ENCODE measurements at regions not wholly inside any gene's neighbourhood (a gene's known extent, or its start where the extent isn't known, plus 50 kb on each side); places are given as distances from the start of the nearest gene placed in this dataset.
"Not testable (repeated sequence)": the region's sequence is repeated elsewhere in the genome, so short reads cannot be mapped to it uniquely, and the experiment has no call there.

GRCh38 chr16:32915346-32915745, 239.4 kb upstream of the TP53TG3 start:
- H3K36me3 ChIP-seq (replicated peaks in 1 of 2; ENCODE audit: control insufficient read depth in 1 of 2, insufficient read depth in 2 of 2, low read length in 1 of 2); H3K9me2 ChIP-seq; H3K4me1 ChIP-seq (ENCODE audit: control insufficient read depth in 1 of 2, insufficient read depth in 2 of 2, low read depth in 1 of 2, low read length in 1 of 2); POLR2A ChIA-PET; H3K79me2 ChIP-seq (ENCODE audit: insufficient read depth); H2AFZ ChIP-seq (ENCODE audit: low read depth); H4K20me1 ChIP-seq (ENCODE audit: insufficient read depth); H3K27me3 ChIP-seq (ENCODE audit: insufficient read depth); H3K4me3 ChIP-seq (ENCODE audit: low read depth in 2 of 2, low read length in 1 of 2); H3K27ac ChIP-seq (ENCODE audit: low read depth in 2 of 2, low read length in 1 of 2); CTCF ChIA-PET; H3K9me3 ChIP-seq; DNase-seq; H3F3A ChIP-seq (replicated peaks; ENCODE audit: insufficient read depth); H3K9ac ChIP-seq; H3K4me2 ChIP-seq: not testable (repeated sequence)
- WGBS (ENCODE audit: low lambda C conversion rate): 1% methylated on average over 14 of the region's 15 CpGs
- TF ChIP-seq CTCF (IDR thresholded peaks at IDR 0.05): peak; percentile 61

GRCh38 chr16:32897782-32898181, 221.8 kb upstream of the TP53TG3 start:
- peak; percentile 26; the same call in 1 of the 2 replicates for TF ChIP-seq CTCF (IDR thresholded peaks at IDR 0.05)
- CTCF ChIA-PET; H3K9me3 ChIP-seq; H3K27me3 ChIP-seq (ENCODE audit: insufficient read depth); H3K4me1 ChIP-seq (ENCODE audit: control insufficient read depth in 1 of 2, insufficient read depth in 2 of 2, low read depth in 1 of 2, low read length in 1 of 2); H3K9me2 ChIP-seq; H4K20me1 ChIP-seq (ENCODE audit: insufficient read depth); H3K79me2 ChIP-seq (ENCODE audit: insufficient read depth); H3K27ac ChIP-seq (ENCODE audit: low read depth in 2 of 2, low read length in 1 of 2); H3K9ac ChIP-seq; H3K36me3 ChIP-seq (replicated peaks in 1 of 2; ENCODE audit: control insufficient read depth in 1 of 2, insufficient read depth in 2 of 2, low read length in 1 of 2); H3K4me2 ChIP-seq; DNase-seq; H3K4me3 ChIP-seq (ENCODE audit: low read depth in 2 of 2, low read length in 1 of 2); H3F3A ChIP-seq (replicated peaks; ENCODE audit: insufficient read depth); POLR2A ChIA-PET; H2AFZ ChIP-seq (ENCODE audit: low read depth): not testable (repeated sequence)
- WGBS (ENCODE audit: low lambda C conversion rate): 3% methylated on average over 6 of the region's 9 CpGs

GRCh38 chr16:32885392-32885791, 209.4 kb upstream of the TP53TG3 start:
- H3K4me3 ChIP-seq (ENCODE audit: low read depth in 2 of 2, low read length in 1 of 2); H3K9me2 ChIP-seq; POLR2A ChIA-PET; H3F3A ChIP-seq (replicated peaks; ENCODE audit: insufficient read depth); H3K36me3 ChIP-seq (replicated peaks in 1 of 2; ENCODE audit: control insufficient read depth in 1 of 2, insufficient read depth in 2 of 2, low read length in 1 of 2); H3K27me3 ChIP-seq (ENCODE audit: insufficient read depth); H3K9ac ChIP-seq; H3K79me2 ChIP-seq (ENCODE audit: insufficient read depth); H3K27ac ChIP-seq (ENCODE audit: low read depth in 2 of 2, low read length in 1 of 2); DNase-seq; H4K20me1 ChIP-seq (ENCODE audit: insufficient read depth); H3K9me3 ChIP-seq; H3K4me2 ChIP-seq; H3K4me1 ChIP-seq (ENCODE audit: control insufficient read depth in 1 of 2, insufficient read depth in 2 of 2, low read depth in 1 of 2, low read length in 1 of 2); CTCF ChIA-PET; H2AFZ ChIP-seq (ENCODE audit: low read depth): not testable (repeated sequence)
- no CpG with 5 or more reads among the region's 56 CpGs for WGBS (ENCODE audit: low lambda C conversion rate)

- H3K27ac ChIP-seq (ENCODE audit: low read depth in 2 of 2, low read length in 1 of 2); H3F3A ChIP-seq (replicated peaks; ENCODE audit: insufficient read depth); CTCF ChIA-PET; H3K36me3 ChIP-seq (replicated peaks in 1 of 2; ENCODE audit: control insufficient read depth in 1 of 2, insufficient read depth in 2 of 2, low read length in 1 of 2); H2AFZ ChIP-seq (ENCODE audit: low read depth); H3K4me2 ChIP-seq; POLR2A ChIA-PET; H3K9me3 ChIP-seq; H3K4me3 ChIP-seq (ENCODE audit: low read depth in 2 of 2, low read length in 1 of 2); H3K79me2 ChIP-seq (ENCODE audit: insufficient read depth); H3K4me1 ChIP-seq (ENCODE audit: control insufficient read depth in 1 of 2, insufficient read depth in 2 of 2, low read depth in 1 of 2, low read length in 1 of 2); H3K27me3 ChIP-seq (ENCODE audit: insufficient read depth); H4K20me1 ChIP-seq (ENCODE audit: insufficient read depth); H3K9me2 ChIP-seq; DNase-seq; H3K9ac ChIP-seq: not testable (repeated sequence)
- WGBS (ENCODE audit: low lambda C conversion rate): no CpG with 5 or more reads among the region's 22 CpGs
Measured at GRCh38 chr16:32884556-32884955, 208.6 kb upstream of the TP53TG3 start.

GRCh38 chr16:32882328-32882857, 206.4 kb upstream of the TP53TG3 start:
- no CpG with 5 or more reads among the region's 10 CpGs for WGBS (ENCODE audit: low lambda C conversion rate)
- H3K4me3 ChIP-seq (ENCODE audit: low read depth in 2 of 2, low read length in 1 of 2); H3K27ac ChIP-seq (ENCODE audit: low read depth in 2 of 2, low read length in 1 of 2); H3K27me3 ChIP-seq (ENCODE audit: insufficient read depth); H3K9me3 ChIP-seq; H3K9me2 ChIP-seq; H3K4me2 ChIP-seq; H3F3A ChIP-seq (replicated peaks; ENCODE audit: insufficient read depth); CTCF ChIA-PET; DNase-seq; H2AFZ ChIP-seq (ENCODE audit: low read depth); H3K9ac ChIP-seq; H4K20me1 ChIP-seq (ENCODE audit: insufficient read depth); H3K4me1 ChIP-seq (ENCODE audit: control insufficient read depth in 1 of 2, insufficient read depth in 2 of 2, low read depth in 1 of 2, low read length in 1 of 2); H3K36me3 ChIP-seq (replicated peaks in 1 of 2; ENCODE audit: control insufficient read depth in 1 of 2, insufficient read depth in 2 of 2, low read length in 1 of 2); POLR2A ChIA-PET; H3K79me2 ChIP-seq (ENCODE audit: insufficient read depth): not testable (repeated sequence)

Data from SK-N-SH (cell line).